ENCODE measurements at regions not wholly inside any gene's neighbourhood (a gene's known extent, or its start where the extent isn't known, plus 50 kb on each side); places are given as distances from the start of the nearest gene placed in this dataset.

DNA sequence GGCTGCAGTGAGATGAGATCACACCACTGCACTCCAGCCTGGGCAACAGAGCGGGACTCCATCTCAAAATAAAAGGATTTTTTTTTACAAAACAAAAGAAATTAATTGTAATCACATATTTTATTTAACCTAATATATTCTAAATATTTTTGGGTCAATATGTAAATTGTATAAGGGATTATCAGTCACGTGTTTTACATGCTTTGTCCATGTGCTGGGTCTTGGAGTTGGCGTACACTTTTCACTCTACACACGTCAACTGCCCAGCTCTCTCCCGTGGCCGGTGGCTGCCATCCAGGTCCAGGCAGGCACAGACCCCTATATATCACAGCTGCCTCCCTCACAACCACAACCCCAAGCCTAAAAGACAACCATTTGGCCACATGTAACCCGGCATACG lies 68.1 kb downstream of the RBFOX3 start:
- TF ChIP-seq, protein P1, sequence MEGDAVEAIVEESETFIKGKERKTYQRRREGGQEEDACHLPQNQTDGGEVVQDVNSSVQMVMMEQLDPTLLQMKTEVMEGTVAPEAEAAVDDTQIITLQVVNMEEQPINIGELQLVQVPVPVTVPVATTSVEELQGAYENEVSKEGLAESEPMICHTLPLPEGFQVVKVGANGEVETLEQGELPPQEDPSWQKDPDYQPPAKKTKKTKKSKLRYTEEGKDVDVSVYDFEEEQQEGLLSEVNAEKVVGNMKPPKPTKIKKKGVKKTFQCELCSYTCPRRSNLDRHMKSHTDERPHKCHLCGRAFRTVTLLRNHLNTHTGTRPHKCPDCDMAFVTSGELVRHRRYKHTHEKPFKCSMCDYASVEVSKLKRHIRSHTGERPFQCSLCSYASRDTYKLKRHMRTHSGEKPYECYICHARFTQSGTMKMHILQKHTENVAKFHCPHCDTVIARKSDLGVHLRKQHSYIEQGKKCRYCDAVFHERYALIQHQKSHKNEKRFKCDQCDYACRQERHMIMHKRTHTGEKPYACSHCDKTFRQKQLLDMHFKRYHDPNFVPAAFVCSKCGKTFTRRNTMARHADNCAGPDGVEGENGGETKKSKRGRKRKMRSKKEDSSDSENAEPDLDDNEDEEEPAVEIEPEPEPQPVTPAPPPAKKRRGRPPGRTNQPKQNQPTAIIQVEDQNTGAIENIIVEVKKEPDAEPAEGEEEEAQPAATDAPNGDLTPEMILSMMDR (conservative IDR thresholded peaks at IDR 0.05 in 1 of 2, IDR thresholded peaks at IDR 0.05 in 1 of 2; ENCODE audit: extremely low read depth in 1 of 2, insufficient read depth in 1 of 2, low read depth in 1 of 2, low read length in 2 of 2) = no peak
- no peak for TF ChIP-seq EZH2 (IDR thresholded peaks at IDR 0.05; ENCODE audit: borderline replicate concordance, low read length)

Measured in mammary epithelial cell (primary cell).